PFSK-1 (cell line): ENCODE measurements at regions not wholly inside any gene's neighbourhood (a gene's known extent, or its start where the extent isn't known, plus 50 kb on each side); places are given as distances from the start of the nearest gene placed in this dataset.

Source experiments
- REST ChIP-seq, 2 experiments: IDR thresholded peaks; 2 replicates each; pipeline versions ENCODE4 v1.6.1 to v1.8.0; 2011 to 2012; ENCODE audit warnings: low read depth in 2 of 2, low read length in 2 of 2, control low read depth in 1 of 2, inconsistent platforms in 1 of 2, mild to moderate bottlenecking in 1 of 2, moderate library complexity in 1 of 2; ENCODE audit not compliant: insufficient read depth in 1 of 2
- SIN3A ChIP-seq: IDR thresholded peaks from 2 replicates; pipeline ENCODE4 v1.6.1; 2012; ENCODE audit warnings: mild to moderate bottlenecking, low read length, moderate library complexity, borderline replicate concordance; ENCODE audit not compliant: insufficient read depth
- TAF1 ChIP-seq: IDR thresholded peaks from 2 replicates; pipeline ENCODE4 v1.6.1; 2012; ENCODE audit warnings: low read length, control low read depth, borderline replicate concordance; ENCODE audit not compliant: insufficient read depth

- TF ChIP-seq TAF1: no peak
- TF ChIP-seq SIN3A: no peak
- no peak for TF ChIP-seq REST (IDR thresholded peaks at IDR 0.05; ENCODE audit: insufficient read depth in 1 of 2, low read depth in 2 of 2, low read length in 2 of 2)
These were observed 195.2 kb downstream of the PDCD6IP start for GRCh38 chr3:33993631-33994030.
